OCI-LY3 (cell line): ENCODE measurements at regions not wholly inside any gene's neighbourhood (a gene's known extent, or its start where the extent isn't known, plus 50 kb on each side); places are given as distances from the start of the nearest gene placed in this dataset.

ENCODE experiments used
- EZH2phosphoT487 ChIP-seq: fragments of 200-600 bp; shearing (Covaris generic); IDR thresholded peaks from 2 replicates; pipeline ENCODE4 v1.6.1; 2018; ENCODE audit warnings: antibody characterized with exemption, mixed run types, low read depth
- TF ChIP-seq, protein P1 (sequence below): fragments of 200-600, 300-600 bp; sonication (generic); IDR thresholded peaks from 2 replicates; pipeline ENCODE4 v1.5.1; 2014; ENCODE audit warnings: antibody characterized with exemption, low read length, low read depth

GRCh38 chr15:49721621-49722020 lies 100.8 kb downstream of the DTWD1 start:
- TF ChIP-seq, protein P1, sequence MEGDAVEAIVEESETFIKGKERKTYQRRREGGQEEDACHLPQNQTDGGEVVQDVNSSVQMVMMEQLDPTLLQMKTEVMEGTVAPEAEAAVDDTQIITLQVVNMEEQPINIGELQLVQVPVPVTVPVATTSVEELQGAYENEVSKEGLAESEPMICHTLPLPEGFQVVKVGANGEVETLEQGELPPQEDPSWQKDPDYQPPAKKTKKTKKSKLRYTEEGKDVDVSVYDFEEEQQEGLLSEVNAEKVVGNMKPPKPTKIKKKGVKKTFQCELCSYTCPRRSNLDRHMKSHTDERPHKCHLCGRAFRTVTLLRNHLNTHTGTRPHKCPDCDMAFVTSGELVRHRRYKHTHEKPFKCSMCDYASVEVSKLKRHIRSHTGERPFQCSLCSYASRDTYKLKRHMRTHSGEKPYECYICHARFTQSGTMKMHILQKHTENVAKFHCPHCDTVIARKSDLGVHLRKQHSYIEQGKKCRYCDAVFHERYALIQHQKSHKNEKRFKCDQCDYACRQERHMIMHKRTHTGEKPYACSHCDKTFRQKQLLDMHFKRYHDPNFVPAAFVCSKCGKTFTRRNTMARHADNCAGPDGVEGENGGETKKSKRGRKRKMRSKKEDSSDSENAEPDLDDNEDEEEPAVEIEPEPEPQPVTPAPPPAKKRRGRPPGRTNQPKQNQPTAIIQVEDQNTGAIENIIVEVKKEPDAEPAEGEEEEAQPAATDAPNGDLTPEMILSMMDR: no peak
- no peak for TF ChIP-seq EZH2phosphoT487
